Osteoblast (primary cell): ENCODE measurements at regions not wholly inside any gene's neighbourhood (a gene's known extent, or its start where the extent isn't known, plus 50 kb on each side); places are given as distances from the start of the nearest gene placed in this dataset.
A peak's percentile ranks its signal among the peaks of the same experiment; 100 is the strongest.

Source experiments
- DNase-seq: peaks from one replicate; pipeline ENCODE4 v3.0.0; 2011; ENCODE audit warnings: low spot score, mixed read lengths; ENCODE audit not compliant: insufficient read length; ENCODE audit errors: missing footprints
- H2AFZ ChIP-seq: 2 replicates; pipeline ENCODE4 v1.6.0; 2011; ENCODE audit warnings: mild to moderate bottlenecking, low read length
- H3K27ac ChIP-seq: 2 replicates; pipeline ENCODE4 v1.5.1; 2011; ENCODE audit warnings: mild to moderate bottlenecking, low read depth, low read length, moderate library complexity
- H3K27me3 ChIP-seq: 2 replicates; pipeline ENCODE4 v1.6.0; 2012; ENCODE audit warnings: mild to moderate bottlenecking, control low read depth, inconsistent platforms, low read length, moderate library complexity; ENCODE audit not compliant: insufficient read depth
- H3K36me3 ChIP-seq: 2 replicates; pipeline ENCODE4 v1.5.1; 2011; ENCODE audit warnings: mild to moderate bottlenecking, low read length, control low read depth, moderate library complexity; ENCODE audit not compliant: insufficient read depth
- H3K4me1 ChIP-seq: 2 replicates; pipeline ENCODE4 v1.5.1; 2011; ENCODE audit warnings: mild to moderate bottlenecking, low read length, control low read depth, moderate library complexity; ENCODE audit not compliant: insufficient read depth
- H3K4me2 ChIP-seq: 2 replicates; pipeline ENCODE4 v1.6.0; 2011; ENCODE audit warnings: mild to moderate bottlenecking, low read length; ENCODE audit not compliant: insufficient read depth
- H3K4me3 ChIP-seq: fragments of 200-600 bp; sonication (generic); 3 replicates; pipeline ENCODE4 v1.5.1; 2012; ENCODE audit warnings: mild to moderate bottlenecking, low read length, inconsistent platforms; ENCODE audit not compliant: insufficient read depth
- H3K79me2 ChIP-seq: 2 replicates; pipeline ENCODE4 v1.6.0; 2012; ENCODE audit warnings: mild to moderate bottlenecking, low read length, control low read depth, inconsistent platforms; ENCODE audit not compliant: insufficient read depth
- H3K9me3 ChIP-seq: 2 replicates; pipeline ENCODE4 v1.5.1; 2011; ENCODE audit warnings: low read depth, low read length, control low read depth
- H4K20me1 ChIP-seq: 2 replicates; pipeline ENCODE4 v1.6.0; 2012; ENCODE audit warnings: mild to moderate bottlenecking, low read length, control low read depth; ENCODE audit not compliant: insufficient read depth
- TF ChIP-seq, protein P1 (sequence below): IDR thresholded peaks from 2 replicates; pipeline ENCODE4 v1.5.1; 2011; ENCODE audit warnings: mild to moderate bottlenecking, low read depth, low read length, moderate library complexity; ENCODE audit errors: extremely low read depth

DNA sequence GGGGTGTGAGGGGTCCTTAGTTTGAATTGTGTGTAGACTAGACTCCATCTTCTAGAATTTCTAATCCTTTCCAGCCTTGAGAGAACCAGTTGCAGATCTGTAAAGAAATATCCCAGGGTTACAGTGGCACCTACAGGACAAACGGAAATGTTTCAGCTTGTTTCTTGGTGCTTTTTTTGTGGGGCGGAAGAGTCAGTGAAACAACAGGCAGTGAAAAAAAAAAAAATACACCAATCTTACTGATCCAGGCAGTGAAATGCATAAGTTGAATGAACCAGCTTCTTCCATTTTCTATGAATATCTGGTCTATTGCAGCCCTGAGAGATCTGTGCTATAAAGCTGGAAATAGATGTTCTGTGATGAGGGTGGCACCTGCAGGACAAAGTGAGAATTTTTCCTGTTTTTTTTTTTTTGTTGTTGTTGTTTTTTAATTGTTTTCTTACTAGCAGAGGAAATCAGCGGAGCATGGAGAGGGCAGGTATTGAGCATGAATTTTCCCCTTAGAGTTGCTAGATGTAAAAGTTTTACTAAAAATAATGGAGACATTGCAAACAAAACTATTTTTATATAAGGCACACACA is 81.9 kb upstream of the DYNC1I1 start:
- H3K4me1 ChIP-seq, result no peaks in the 10 kb centered on the region
- DNase-seq, result no peak
- H4K20me1 ChIP-seq, result no peaks in the 10 kb centered on the region
- peak overlapping the region; percentile 63 for H3K4me2 ChIP-seq
- TF ChIP-seq, protein P1, sequence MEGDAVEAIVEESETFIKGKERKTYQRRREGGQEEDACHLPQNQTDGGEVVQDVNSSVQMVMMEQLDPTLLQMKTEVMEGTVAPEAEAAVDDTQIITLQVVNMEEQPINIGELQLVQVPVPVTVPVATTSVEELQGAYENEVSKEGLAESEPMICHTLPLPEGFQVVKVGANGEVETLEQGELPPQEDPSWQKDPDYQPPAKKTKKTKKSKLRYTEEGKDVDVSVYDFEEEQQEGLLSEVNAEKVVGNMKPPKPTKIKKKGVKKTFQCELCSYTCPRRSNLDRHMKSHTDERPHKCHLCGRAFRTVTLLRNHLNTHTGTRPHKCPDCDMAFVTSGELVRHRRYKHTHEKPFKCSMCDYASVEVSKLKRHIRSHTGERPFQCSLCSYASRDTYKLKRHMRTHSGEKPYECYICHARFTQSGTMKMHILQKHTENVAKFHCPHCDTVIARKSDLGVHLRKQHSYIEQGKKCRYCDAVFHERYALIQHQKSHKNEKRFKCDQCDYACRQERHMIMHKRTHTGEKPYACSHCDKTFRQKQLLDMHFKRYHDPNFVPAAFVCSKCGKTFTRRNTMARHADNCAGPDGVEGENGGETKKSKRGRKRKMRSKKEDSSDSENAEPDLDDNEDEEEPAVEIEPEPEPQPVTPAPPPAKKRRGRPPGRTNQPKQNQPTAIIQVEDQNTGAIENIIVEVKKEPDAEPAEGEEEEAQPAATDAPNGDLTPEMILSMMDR, result peak; percentile 55
- no peaks in the 10 kb centered on the region for H3K9me3 ChIP-seq
- no peaks in the 10 kb centered on the region for H3K36me3 ChIP-seq
- peak overlapping the region; percentile 36 for H2AFZ ChIP-seq
- peak overlapping the region; percentile 23 for H3K4me3 ChIP-seq
- no peaks in the 10 kb centered on the region for H3K27me3 ChIP-seq
- H3K79me2 ChIP-seq, result no peaks in the 10 kb centered on the region
- H3K27ac ChIP-seq, result no peak overlapping the region

DNA sequence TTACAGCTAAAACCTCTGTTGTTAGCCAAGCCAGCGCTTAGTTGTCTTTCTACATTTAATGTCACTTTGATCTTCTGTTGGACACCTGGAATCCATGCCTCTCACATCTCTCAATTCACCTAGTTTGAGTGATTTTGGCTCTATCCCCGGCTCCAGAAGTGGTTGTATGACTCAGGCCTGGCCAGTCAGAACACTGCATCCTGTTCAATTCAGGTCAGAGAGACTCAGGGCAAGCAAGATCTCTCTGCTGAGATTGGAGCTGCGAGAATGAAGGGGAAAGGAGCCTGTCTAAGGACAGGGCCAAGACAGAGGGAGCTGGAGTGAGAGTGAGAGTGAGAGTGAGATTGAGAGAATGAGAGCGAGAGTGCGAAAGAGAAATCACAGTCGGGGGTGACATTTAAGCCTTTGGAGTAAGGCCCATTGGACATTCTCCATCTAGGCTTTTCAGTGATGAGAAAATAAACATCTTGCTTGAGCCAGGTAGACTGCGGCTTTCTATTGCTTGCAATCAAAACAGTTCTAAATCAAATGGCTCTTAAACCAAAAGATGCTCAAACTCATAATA is 83.3 kb upstream of the DYNC1I1 start:
- no peaks in the 10 kb centered on the region for H3K79me2 ChIP-seq
- H2AFZ ChIP-seq, result peak overlapping the region; percentile 11
- H3K4me3 ChIP-seq, result no peak overlapping the region
- H3K9me3 ChIP-seq, result no peaks in the 10 kb centered on the region
- no peak for DNase-seq
- no peaks in the 10 kb centered on the region for H4K20me1 ChIP-seq
- no peak overlapping the region for H3K4me2 ChIP-seq
- no peaks in the 10 kb centered on the region for H3K36me3 ChIP-seq
- H3K27me3 ChIP-seq, result no peaks in the 10 kb centered on the region
- TF ChIP-seq, protein P1, result no peak
- H3K4me1 ChIP-seq, result no peaks in the 10 kb centered on the region
- no peak overlapping the region for H3K27ac ChIP-seq

DNA sequence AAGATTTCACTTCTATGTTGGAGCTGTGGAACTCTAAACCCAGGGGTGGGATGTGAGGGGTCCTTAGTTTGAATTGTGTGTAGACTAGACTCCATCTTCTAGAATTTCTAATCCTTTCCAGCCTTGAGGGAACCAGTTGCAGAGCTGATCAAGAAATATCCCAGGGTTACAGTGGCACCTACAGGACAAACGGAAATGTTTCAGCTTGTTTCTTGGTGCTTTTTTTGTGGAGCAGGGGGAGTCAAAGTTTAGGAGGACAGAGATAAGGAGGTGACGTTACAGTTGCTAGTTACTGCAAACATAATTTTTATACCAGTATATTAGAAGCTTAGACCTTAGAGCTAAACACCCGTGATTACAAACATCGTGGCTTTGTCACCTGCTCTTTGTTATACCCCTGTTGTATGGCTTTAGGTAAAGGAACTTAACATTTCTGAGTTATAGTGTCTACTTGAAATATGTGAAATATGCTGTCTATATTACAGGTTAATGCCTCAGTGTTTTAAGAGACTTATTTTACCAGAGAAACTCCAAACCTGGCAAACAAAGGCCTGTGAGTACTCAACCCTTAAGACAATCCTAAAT is 84.5 kb upstream of the DYNC1I1 start:
- H3K9me3 ChIP-seq, result no peaks in the 10 kb centered on the region
- TF ChIP-seq, protein P1, result peak; percentile 47
- no peaks in the 10 kb centered on the region for H3K4me1 ChIP-seq
- no peak overlapping the region for H3K27ac ChIP-seq
- no peaks in the 10 kb centered on the region for H3K36me3 ChIP-seq
- no peaks in the 10 kb centered on the region for H3K27me3 ChIP-seq
- H2AFZ ChIP-seq, result no peak overlapping the region
- no peak overlapping the region for H3K4me2 ChIP-seq
- H3K4me3 ChIP-seq, result no peak overlapping the region
- no peak for DNase-seq
- no peaks in the 10 kb centered on the region for H3K79me2 ChIP-seq
- H4K20me1 ChIP-seq, result no peaks in the 10 kb centered on the region

DNA sequence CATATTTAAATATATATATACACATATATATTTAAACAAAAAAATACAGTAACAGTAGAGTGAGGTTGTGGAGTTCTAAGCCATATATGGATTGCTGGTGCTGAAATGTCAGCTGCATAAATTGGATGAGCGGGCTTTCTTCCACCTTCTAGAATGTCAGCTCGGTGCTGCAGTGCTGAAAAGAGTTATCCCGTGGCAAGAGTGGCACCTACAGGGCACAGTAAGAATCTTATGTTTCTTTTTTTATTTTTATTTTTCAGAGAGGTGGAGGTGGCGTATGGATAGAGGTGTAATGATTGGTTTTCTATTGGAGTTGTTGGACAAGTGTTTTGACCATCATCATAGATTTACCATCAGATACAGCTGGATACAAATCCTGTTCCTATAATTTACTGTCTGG is 86.2 kb upstream of the DYNC1I1 start:
- no peaks in the 10 kb centered on the region for H4K20me1 ChIP-seq
- H3K79me2 ChIP-seq, result no peaks in the 10 kb centered on the region
- H2AFZ ChIP-seq, result no peak overlapping the region
- H3K4me2 ChIP-seq, result no peak overlapping the region
- H3K36me3 ChIP-seq, result no peaks in the 10 kb centered on the region
- H3K4me3 ChIP-seq, result no peak overlapping the region
- no peak overlapping the region for H3K27ac ChIP-seq
- TF ChIP-seq, protein P1, result peak; percentile 53
- H3K9me3 ChIP-seq, result no peaks in the 10 kb centered on the region
- no peaks in the 10 kb centered on the region for H3K27me3 ChIP-seq
- no peaks in the 10 kb centered on the region for H3K4me1 ChIP-seq
- DNase-seq, result no peak
